ENCODE measurements at regions not wholly inside any gene's neighbourhood (a gene's known extent, or its start where the extent isn't known, plus 50 kb on each side); places are given as distances from the start of the nearest gene placed in this dataset.
A peak's percentile ranks its signal among the peaks of the same experiment; 100 is the strongest.
"Not testable (repeated sequence)": the region's sequence is repeated elsewhere in the genome, so short reads cannot be mapped to it uniquely, and the experiment has no call there.

GRCh38 chr22:48724899-48725298 lies 1102.8 kb downstream of the BRD1 start:
- ATAC-seq: no peak
- H3K27ac Mint-ChIP-seq: no peak overlapping the region
- H3K9me3 Mint-ChIP-seq: peaks cover 0 to 24% (median 11%) of the 10 kb centered on the region in 9 donors
- peaks cover 1 to 26% (median 4%) of the 10 kb centered on the region in 5 donors for H3K27me3 Mint-ChIP-seq
- H3K36me3 Mint-ChIP-seq: no peaks in the 10 kb centered on the region
- no peak overlapping the region for H3K4me3 Mint-ChIP-seq
- POLR2A ChIA-PET: no interaction called here
- no peaks in the 10 kb centered on the region for H3K4me1 Mint-ChIP-seq
- peak in 1 of 10 donors; percentile 47 for DNase-seq

GRCh38 chr22:48722661-48723060 lies 1105.0 kb downstream of the BRD1 start:
- Mint-ChIP-seq H3K27ac (no peak overlapping the region), H3K4me1 (peaks cover 0 to 3% (median 0%) of the 10 kb centered on the region in 4 donors), H3K9me3 (peaks cover 0 to 24% (median 10%) of the 10 kb centered on the region in 9 donors), H3K36me3 (no peaks in the 10 kb centered on the region), H3K4me3 (no peak overlapping the region), H3K27me3 (peaks cover 1 to 43% (median 5%) of the 10 kb centered on the region in 5 donors)
- peak in 1 of 10 donors; percentile 53 for DNase-seq
- POLR2A ChIA-PET: no interaction called here
- ATAC-seq: no peak

- POLR2A ChIA-PET: no interaction called here
- Mint-ChIP-seq H3K4me1 (peaks cover 0 to 5% (median 0%) of the 10 kb centered on the region in 4 donors), H3K9me3 (peaks cover 0 to 12% (median 4%) of the 10 kb centered on the region in 9 donors)
These were observed 1106.3 kb downstream of the BRD1 start for GRCh38 chr22:48721395-48721669.

GRCh38 chr22:48720662-48721394 lies 1106.8 kb downstream of the BRD1 start:
- DNase-seq: peak in 1 of 10 donors; percentile 59
- no peaks in the 10 kb centered on the region for H3K36me3 Mint-ChIP-seq
- H3K27me3 Mint-ChIP-seq: peaks cover 1 to 61% (median 14%) of the 10 kb centered on the region in 5 donors
- H3K4me3 Mint-ChIP-seq: no peak overlapping the region
- H3K4me1 Mint-ChIP-seq: peaks cover 0 to 5% (median 0%) of the 10 kb centered on the region in 4 donors
- POLR2A ChIA-PET: no interaction called here
- peaks cover 0 to 9% (median 3%) of the 10 kb centered on the region in 9 donors for H3K9me3 Mint-ChIP-seq
- ATAC-seq: no peak
- peak overlapping the region in 1 of 10 donors; percentile 24 for H3K27ac Mint-ChIP-seq

More at GRCh38 chr22:48721395-48721669, 1106.3 kb downstream of the BRD1 start:
- peaks cover 1 to 56% (median 14%) of the 10 kb centered on the region in 5 donors for H3K27me3 Mint-ChIP-seq
- H3K36me3 Mint-ChIP-seq: no peaks in the 10 kb centered on the region
- ATAC-seq: no peak
- DNase-seq: no peak
- H3K27ac Mint-ChIP-seq: no peak overlapping the region
- H3K4me3 Mint-ChIP-seq: no peak overlapping the region

- H3K9me3 Mint-ChIP-seq: peaks cover 0 to 11% (median 0%) of the 10 kb centered on the region in 9 donors
- no peaks in the 10 kb centered on the region for H3K36me3 Mint-ChIP-seq
- ATAC-seq (no peak), DNase-seq (peak in 1 of 10 donors; percentile 50)
- H3K27ac Mint-ChIP-seq: no peak overlapping the region
- peaks cover 0 to 5% (median 0%) of the 10 kb centered on the region in 4 donors for H3K4me1 Mint-ChIP-seq
- no peak overlapping the region for H3K4me3 Mint-ChIP-seq
- POLR2A ChIA-PET: no interaction called here
- H3K27me3 Mint-ChIP-seq: peaks cover 1 to 62% (median 14%) of the 10 kb centered on the region in 5 donors
These were observed 1107.6 kb downstream of the BRD1 start for GRCh38 chr22:48719978-48720661.

GRCh38 chr22:48718818-48719500 lies 1108.7 kb downstream of the BRD1 start:
- H3K27me3 Mint-ChIP-seq: peaks cover 1 to 56% (median 14%) of the 10 kb centered on the region in 5 donors
- H3K27ac Mint-ChIP-seq: no peak overlapping the region

GRCh38 chr22:48717883-48718817 lies 1109.5 kb downstream of the BRD1 start:
- H3K4me1 Mint-ChIP-seq: peaks cover 0 to 5% (median 0%) of the 10 kb centered on the region in 4 donors
- no peaks in the 10 kb centered on the region for H3K36me3 Mint-ChIP-seq
- peaks cover 0 to 11% (median 0%) of the 10 kb centered on the region in 9 donors for H3K9me3 Mint-ChIP-seq
- DNase-seq (peak in 1 of 10 donors; percentile 61), ATAC-seq (no peak)
- POLR2A ChIA-PET: no interaction called here
- no peak overlapping the region for H3K4me3 Mint-ChIP-seq
- peaks cover 1 to 49% (median 14%) of the 10 kb centered on the region in 5 donors for H3K27me3 Mint-ChIP-seq
- no peak overlapping the region for H3K27ac Mint-ChIP-seq

More at GRCh38 chr22:48718818-48719500, 1108.7 kb downstream of the BRD1 start:
- POLR2A ChIA-PET: no interaction called here
- peak in 1 of 10 donors; percentile 57 for DNase-seq
- peaks cover 0 to 5% (median 0%) of the 10 kb centered on the region in 4 donors for H3K4me1 Mint-ChIP-seq
- no peak overlapping the region for H3K4me3 Mint-ChIP-seq
- ATAC-seq: no peak
- peaks cover 0 to 11% (median 0%) of the 10 kb centered on the region in 9 donors for H3K9me3 Mint-ChIP-seq
- no peaks in the 10 kb centered on the region for H3K36me3 Mint-ChIP-seq

- Mint-ChIP-seq H3K27me3 (peaks cover under 1 to 45% (median 13%) of the 10 kb centered on the region in 5 donors), H3K9me3 (peaks cover 0 to 11% (median 0%) of the 10 kb centered on the region in 9 donors), H3K4me3 (no peak overlapping the region), H3K4me1 (peaks cover 0 to 5% (median 0%) of the 10 kb centered on the region in 4 donors), H3K27ac (peak overlapping the region in 1 of 10 donors; percentile 34), H3K36me3 (no peaks in the 10 kb centered on the region)
- DNase-seq (peak in 1 of 10 donors; percentile 53), ATAC-seq (no peak)
- POLR2A ChIA-PET: no interaction called here
These were observed 1110.4 kb downstream of the BRD1 start for GRCh38 chr22:48717076-48717810.

- H3K4me3 Mint-ChIP-seq, H3K27ac Mint-ChIP-seq, POLR2A ChIA-PET, H3K4me1 Mint-ChIP-seq, ATAC-seq, H3K36me3 Mint-ChIP-seq: not testable (repeated sequence)
- peak in 1 of 10 donors; percentile 14 for DNase-seq
- peaks cover 0 to 11% (median 0%) of the 10 kb centered on the region in 9 donors for H3K9me3 Mint-ChIP-seq
- peaks cover 0 to 39% (median 11%) of the 10 kb centered on the region in 5 donors for H3K27me3 Mint-ChIP-seq
These were observed 1111.5 kb downstream of the BRD1 start for GRCh38 chr22:48716154-48716553.

- Mint-ChIP-seq H3K9me3 (peaks cover 0 to 11% (median 0%) of the 10 kb centered on the region in 9 donors), H3K27ac (no peak overlapping the region), H3K27me3 (peaks cover 0 to 39% (median 11%) of the 10 kb centered on the region in 5 donors), H3K36me3 (no peaks in the 10 kb centered on the region), H3K4me1 (peaks cover 0 to 5% (median 0%) of the 10 kb centered on the region in 4 donors), H3K4me3 (peak overlapping the region in 1 of 10 donors; percentile 38)
- peak in 1 of 10 donors; percentile 52 for DNase-seq
- POLR2A ChIA-PET: no interaction called here
- no peak for ATAC-seq
These were observed 1112.2 kb downstream of the BRD1 start for GRCh38 chr22:48715511-48715910.

GRCh38 chr22:48714231-48714630 lies 1113.4 kb downstream of the BRD1 start:
- POLR2A ChIA-PET: no interaction called here
- DNase-seq (peak in 1 of 10 donors; percentile 44), ATAC-seq (no peak)
- Mint-ChIP-seq H3K36me3 (no peaks in the 10 kb centered on the region), H3K4me3 (no peak overlapping the region), H3K27ac (no peak overlapping the region), H3K4me1 (peaks cover 0 to 5% (median 0%) of the 10 kb centered on the region in 4 donors), H3K27me3 (peaks cover 0 to 29% (median 11%) of the 10 kb centered on the region in 5 donors), H3K9me3 (peaks cover 0 to 11% (median 0%) of the 10 kb centered on the region in 9 donors)

Data from naive thymus-derived CD8-positive, alpha-beta T cell (primary cell).